AG08395 (cell line): ENCODE measurements at regions not wholly inside any gene's neighbourhood (a gene's known extent, or its start where the extent isn't known, plus 50 kb on each side); places are given as distances from the start of the nearest gene placed in this dataset.
"Not testable (repeated sequence)": the region's sequence is repeated elsewhere in the genome, so short reads cannot be mapped to it uniquely, and the experiment has no call there.

Experiments used
- DNase-seq: peaks from one replicate; pipeline ENCODE4 v3.0.0; 2012; ENCODE audit warnings: mixed read lengths, low spot score

- DNase-seq: no peak
Measured at GRCh38 chr22:22697377-22698117, 53.1 kb downstream of the GGTLC2 start.

- no peak for DNase-seq
Measured at GRCh38 chr22:22698263-22698750, 53.9 kb downstream of the GGTLC2 start.

GRCh38 chr22:22700631-22701030 is 56.2 kb downstream of the GGTLC2 start:
- DNase-seq: no peak

GRCh38 chr22:22701557-22701956 is 57.1 kb downstream of the GGTLC2 start:
- DNase-seq: not testable (repeated sequence)

- no peak for DNase-seq
Measured at GRCh38 chr22:22702237-22703202, 58.1 kb downstream of the GGTLC2 start.

GRCh38 chr22:22703203-22703570 is 58.8 kb downstream of the GGTLC2 start:
- DNase-seq: no peak

GRCh38 chr22:22703715-22704114 is 59.3 kb downstream of the GGTLC2 start:
- peak; percentile 43 for DNase-seq

- DNase-seq: no peak
Measured at GRCh38 chr22:22704156-22704946, 59.9 kb downstream of the GGTLC2 start.

GRCh38 chr22:22705328-22706100 is 61.1 kb downstream of the GGTLC2 start:
- no peak for DNase-seq

- DNase-seq: no peak
Measured at GRCh38 chr22:22706253-22706915, 62.0 kb downstream of the GGTLC2 start.

- no peak for DNase-seq
Measured at GRCh38 chr22:22709719-22710445, 65.5 kb downstream of the GGTLC2 start.

- peak; percentile 51 for DNase-seq
Measured at GRCh38 chr22:22710719-22711531, 66.5 kb downstream of the GGTLC2 start.

GRCh38 chr22:22711532-22711913 is 67.1 kb downstream of the GGTLC2 start:
- DNase-seq: no peak

- no peak for DNase-seq
Measured at GRCh38 chr22:22712092-22712658, 67.8 kb downstream of the GGTLC2 start.

GRCh38 chr22:22712666-22713365 is 68.4 kb downstream of the GGTLC2 start:
- no peak for DNase-seq

GRCh38 chr22:22713416-22713815 is 69.0 kb downstream of the GGTLC2 start:
- DNase-seq: no peak

- DNase-seq: no peak
Measured at GRCh38 chr22:22714600-22715335, 70.4 kb downstream of the GGTLC2 start.
